KMS-11 (cell line): ENCODE measurements at regions not wholly inside any gene's neighbourhood (a gene's known extent, or its start where the extent isn't known, plus 50 kb on each side); places are given as distances from the start of the nearest gene placed in this dataset.

Source experiments
- H2AFZ ChIP-seq: fragments of 200-600 bp; sonication (generic); 2 replicates; pipeline ENCODE4 v1.6.1; 2016; ENCODE audit warnings: antibody characterized with exemption, mixed run types, low read depth
- H3K27ac ChIP-seq: fragments of 200-600 bp; sonication (generic); 2 replicates; pipeline ENCODE4 v1.6.1; 2016; ENCODE audit warnings: mild to moderate bottlenecking, mixed run types
- H3K27me3 ChIP-seq: fragments of 200-600 bp; sonication (generic); 2 replicates; pipeline ENCODE4 v1.6.1; 2017; ENCODE audit warnings: mild to moderate bottlenecking, low read depth, mixed run types, moderate library complexity; ENCODE audit not compliant: insufficient read depth
- H3K36me3 ChIP-seq: fragments of 200-600 bp; sonication (generic); 2 replicates; pipeline ENCODE4 v1.6.1; 2017; ENCODE audit warnings: mild to moderate bottlenecking, mixed run types; ENCODE audit not compliant: insufficient read depth
- H3K4me1 ChIP-seq: fragments of 200-600 bp; sonication (generic); 2 replicates; pipeline ENCODE4 v1.6.1; 2016; ENCODE audit warnings: mild to moderate bottlenecking, low read depth, mixed run types; ENCODE audit not compliant: poor library complexity, severe bottlenecking
- H3K4me2 ChIP-seq: fragments of 200-600 bp; sonication (generic); 2 replicates; pipeline ENCODE4 v1.7.0; 2016; ENCODE audit warnings: mild to moderate bottlenecking, mixed run types
- H3K4me3 ChIP-seq: fragments of 200-600 bp; sonication (generic); IDR thresholded peaks from 2 replicates; pipeline ENCODE4 v1.6.1; 2017; ENCODE audit warnings: low read depth, low read length, mixed read lengths; ENCODE audit not compliant: insufficient read depth
- H3K79me2 ChIP-seq: fragments of 200-600 bp; sonication (generic); 2 replicates; pipeline ENCODE4 v1.6.1; 2016; ENCODE audit warnings: low read depth, mixed run types; ENCODE audit not compliant: insufficient read depth
- H3K9ac ChIP-seq: fragments of 200-600 bp; sonication (generic); 2 replicates; pipeline ENCODE4 v1.6.1; 2016; ENCODE audit warnings: mild to moderate bottlenecking, mixed run types
- H4K20me1 ChIP-seq: fragments of 200-600 bp; sonication (generic); 2 replicates; pipeline ENCODE4 v1.6.1; 2016; ENCODE audit warnings: mild to moderate bottlenecking, mixed run types; ENCODE audit not compliant: insufficient read depth
- TF ChIP-seq, protein P1 (sequence below): fragments of 200-600 bp; sonication (generic); conservative IDR thresholded peaks from 2 replicates; pipeline ENCODE4 v1.6.1; 2017; ENCODE audit warnings: low read depth, mild to moderate bottlenecking, antibody characterized with exemption, low read length, moderate library complexity, mixed read lengths

GRCh38 chr4:43357252-43357974 lies 464.9 kb downstream of the GRXCR1 start:
- no peaks in the 10 kb centered on the region for H3K4me1 ChIP-seq
- H3K36me3 ChIP-seq, result no peaks in the 10 kb centered on the region
- H4K20me1 ChIP-seq, result no peaks in the 10 kb centered on the region
- no peak overlapping the region for H2AFZ ChIP-seq
- TF ChIP-seq, protein P1, sequence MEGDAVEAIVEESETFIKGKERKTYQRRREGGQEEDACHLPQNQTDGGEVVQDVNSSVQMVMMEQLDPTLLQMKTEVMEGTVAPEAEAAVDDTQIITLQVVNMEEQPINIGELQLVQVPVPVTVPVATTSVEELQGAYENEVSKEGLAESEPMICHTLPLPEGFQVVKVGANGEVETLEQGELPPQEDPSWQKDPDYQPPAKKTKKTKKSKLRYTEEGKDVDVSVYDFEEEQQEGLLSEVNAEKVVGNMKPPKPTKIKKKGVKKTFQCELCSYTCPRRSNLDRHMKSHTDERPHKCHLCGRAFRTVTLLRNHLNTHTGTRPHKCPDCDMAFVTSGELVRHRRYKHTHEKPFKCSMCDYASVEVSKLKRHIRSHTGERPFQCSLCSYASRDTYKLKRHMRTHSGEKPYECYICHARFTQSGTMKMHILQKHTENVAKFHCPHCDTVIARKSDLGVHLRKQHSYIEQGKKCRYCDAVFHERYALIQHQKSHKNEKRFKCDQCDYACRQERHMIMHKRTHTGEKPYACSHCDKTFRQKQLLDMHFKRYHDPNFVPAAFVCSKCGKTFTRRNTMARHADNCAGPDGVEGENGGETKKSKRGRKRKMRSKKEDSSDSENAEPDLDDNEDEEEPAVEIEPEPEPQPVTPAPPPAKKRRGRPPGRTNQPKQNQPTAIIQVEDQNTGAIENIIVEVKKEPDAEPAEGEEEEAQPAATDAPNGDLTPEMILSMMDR, result no peak
- H3K79me2 ChIP-seq, result no peaks in the 10 kb centered on the region
- H3K27ac ChIP-seq, result no peak overlapping the region
- H3K4me2 ChIP-seq, result no peak overlapping the region
- no peak overlapping the region for H3K4me3 ChIP-seq
- no peaks in the 10 kb centered on the region for H3K27me3 ChIP-seq
- no peak overlapping the region for H3K9ac ChIP-seq

DNA sequence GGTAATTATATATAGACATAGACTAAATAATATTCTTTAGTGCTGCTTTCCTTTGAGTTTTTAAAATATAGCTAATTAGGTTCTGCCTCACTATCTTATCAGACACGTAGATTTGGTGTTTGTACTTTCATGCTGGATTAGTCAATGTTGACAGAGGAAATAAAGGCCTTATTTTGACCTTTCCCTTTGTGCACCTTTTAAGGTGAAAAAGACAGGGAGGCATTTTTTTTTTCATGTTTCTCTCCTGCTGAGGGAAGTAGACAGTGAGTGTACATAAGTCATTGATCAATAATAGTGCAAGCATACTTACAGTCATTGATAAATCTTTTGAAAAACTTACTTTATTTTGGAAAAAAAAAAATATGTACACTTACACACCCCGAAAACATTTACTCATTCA lies 467.8 kb downstream of the GRXCR1 start:
- no peak overlapping the region for H3K4me3 ChIP-seq
- H3K4me2 ChIP-seq, result no peak overlapping the region
- H3K4me1 ChIP-seq, result no peaks in the 10 kb centered on the region
- H2AFZ ChIP-seq, result no peak overlapping the region
- no peaks in the 10 kb centered on the region for H3K36me3 ChIP-seq
- TF ChIP-seq, protein P1, result no peak
- no peaks in the 10 kb centered on the region for H3K79me2 ChIP-seq
- no peak overlapping the region for H3K27ac ChIP-seq
- H3K9ac ChIP-seq, result no peak overlapping the region
- H3K27me3 ChIP-seq, result no peaks in the 10 kb centered on the region
- H4K20me1 ChIP-seq, result no peaks in the 10 kb centered on the region

DNA sequence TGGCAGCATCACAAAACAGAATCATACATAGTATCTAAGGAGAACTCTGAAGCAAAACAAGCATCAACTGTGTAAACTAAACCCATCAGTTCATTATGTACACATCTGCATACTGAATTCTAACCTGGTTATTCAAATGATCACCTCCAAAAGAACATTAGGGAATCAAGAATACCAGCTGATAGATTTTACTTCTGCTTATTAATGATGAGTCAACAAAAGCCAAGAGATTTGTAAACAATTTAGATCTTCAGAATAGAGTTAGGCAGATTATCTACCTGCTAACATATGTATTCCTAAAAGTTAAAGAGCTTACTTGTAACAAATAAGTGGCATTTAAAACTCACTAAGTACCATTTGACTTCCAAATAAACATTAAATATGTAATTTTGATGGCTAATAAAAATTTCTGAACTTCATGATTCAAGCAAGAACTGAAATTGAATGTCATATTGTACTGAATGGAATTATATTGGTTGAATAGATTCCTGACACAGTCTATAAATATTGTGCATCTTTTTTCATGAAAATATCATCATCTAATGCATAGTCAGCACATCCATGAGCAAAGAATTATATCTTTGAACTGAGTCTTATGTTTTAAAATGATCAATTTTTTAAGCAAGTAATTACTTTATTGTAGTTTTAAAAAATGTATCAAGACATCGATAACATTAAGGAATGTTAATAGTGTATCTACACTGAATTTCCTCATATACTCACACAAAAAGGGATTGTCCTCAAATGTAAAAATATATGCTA lies 470.5 kb downstream of the GRXCR1 start:
- no peak overlapping the region for H3K9ac ChIP-seq
- H3K4me1 ChIP-seq, result no peaks in the 10 kb centered on the region
- H3K36me3 ChIP-seq, result no peaks in the 10 kb centered on the region
- H3K27me3 ChIP-seq, result no peaks in the 10 kb centered on the region
- H2AFZ ChIP-seq, result no peak overlapping the region
- H3K27ac ChIP-seq, result no peak overlapping the region
- no peaks in the 10 kb centered on the region for H4K20me1 ChIP-seq
- H3K4me3 ChIP-seq, result no peak overlapping the region
- TF ChIP-seq, protein P1, result no peak
- no peak overlapping the region for H3K4me2 ChIP-seq
- no peaks in the 10 kb centered on the region for H3K79me2 ChIP-seq

DNA sequence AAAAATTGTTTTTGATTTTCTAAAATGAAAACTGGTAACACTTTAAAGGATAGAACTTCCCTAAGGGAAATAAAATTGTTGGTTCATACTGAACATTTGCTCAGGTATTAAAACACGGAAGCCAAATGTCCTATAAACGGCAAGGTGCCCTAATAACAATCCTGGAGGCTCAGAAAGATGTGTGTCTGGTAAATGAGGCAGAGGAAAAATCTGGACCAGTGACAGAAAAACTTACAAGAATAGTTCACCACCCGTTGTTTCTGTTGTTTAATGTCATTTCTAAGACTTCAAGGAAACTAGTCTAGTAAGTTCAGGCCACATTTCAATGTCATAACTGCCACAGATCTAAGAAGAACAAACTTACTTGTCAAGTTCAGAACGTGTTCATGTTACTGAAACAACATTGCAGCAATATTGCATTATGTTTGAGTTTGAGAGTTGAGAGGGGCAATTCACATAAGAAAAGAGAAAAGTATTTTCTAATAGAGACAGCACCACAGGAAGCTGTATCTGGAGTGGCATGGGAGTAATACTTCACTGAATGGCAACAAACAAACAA lies 476.6 kb downstream of the GRXCR1 start:
- Histone ChIP-seq H3K4me1 (no peaks in the 10 kb centered on the region), H3K4me3 (no peak overlapping the region), H3K27me3 (no peaks in the 10 kb centered on the region), H3K36me3 (no peaks in the 10 kb centered on the region), H4K20me1 (no peaks in the 10 kb centered on the region), H3K27ac (no peak overlapping the region), H2AFZ (no peak overlapping the region), H3K4me2 (no peak overlapping the region), H3K9ac (no peak overlapping the region), H3K79me2 (no peaks in the 10 kb centered on the region)
- TF ChIP-seq, protein P1, result no peak
